Spleen (tissue), 7 donors: ENCODE measurements at regions not wholly inside any gene's neighbourhood (a gene's known extent, or its start where the extent isn't known, plus 50 kb on each side); places are given as distances from the start of the nearest gene placed in this dataset.

Experiments used
- CTCF ChIP-seq, 11 experiments: fragments of 200-600 bp in 7 of 11; fragments of 450-650 bp in 4 of 11; sonication (generic) in 4 of 11; IDR thresholded peaks in 8 of 11; conservative IDR thresholded peaks in 3 of 11; 1 replicate in 7 of 11; 2 replicates in 4 of 11; pipeline versions ENCODE4 v1.4.0 to v1.8.0; 2016 to 2021; ENCODE audit warnings: antibody characterized with exemption in 11 of 11, inconsistent platforms in 4 of 11, mild to moderate bottlenecking in 1 of 11
- POLR2A ChIP-seq, 3 donors: fragments of 450-650 bp; IDR thresholded peaks; one replicate each; pipeline ENCODE4 v1.5.1; 2017; ENCODE audit warnings: antibody characterized with exemption in 3 of 3, mild to moderate bottlenecking in 1 of 3
- POLR2AphosphoS5 ChIP-seq, 3 donors: sonication (generic); formaldehyde crosslinking; IDR thresholded peaks; one replicate each; pipeline ENCODE4 v1.5.1; 2017; ENCODE audit warnings: antibody characterized with exemption in 3 of 3
- donor health status: DM: no; HTN: no; CAD: no; lungs with moderate emphysema.
- donor health status: DM: no; HTN: no; CAD: no.
- donor health status: DM: no; HTN: no; CAD: no.

- no peak for TF ChIP-seq POLR2A (IDR thresholded peaks at IDR 0.05)
- no peak for TF ChIP-seq CTCF (IDR thresholded peaks at IDR 0.05 in 8 of 11, conservative IDR thresholded peaks at IDR 0.05 in 3 of 11)
- TF ChIP-seq POLR2AphosphoS5 (IDR thresholded peaks at IDR 0.05) = peak in 1 of 3 donors; percentile 26
Measured at GRCh38 chr12:105523164-105524057, 192.9 kb downstream of the C12orf75 start.
